Central memory CD8-positive, alpha-beta T cell (primary cell): ENCODE measurements at regions not wholly inside any gene's neighbourhood (a gene's known extent, or its start where the extent isn't known, plus 50 kb on each side); places are given as distances from the start of the nearest gene placed in this dataset.
"Not testable (repeated sequence)": the region's sequence is repeated elsewhere in the genome, so short reads cannot be mapped to it uniquely, and the experiment has no call there.

ENCODE experiments used
- ATAC-seq: fragments of 150-1000 bp; cut with Tn5 transposase; replicated peaks from 2 replicates; pipeline ENCODE4 v1.10.0; 2022; ENCODE audit warnings: mild to moderate bottlenecking, moderate FRiP score, moderate number of reproducible peaks; ENCODE audit not compliant: poor library complexity, severe bottlenecking; ENCODE audit errors: extremely low read depth
- DNase-seq, 2 donors: peaks; one replicate each; pipeline ENCODE4 v3.0.0; 2021; ENCODE audit warnings: low spot score in 2 of 2
- H3K27ac Mint-ChIP-seq: one replicate; pipeline ENCODE4 v1.8.0; 2022; ENCODE audit warnings: low read depth, mild to moderate bottlenecking, moderate library complexity, mixed read lengths
- H3K27me3 Mint-ChIP-seq: one replicate; pipeline ENCODE4 v1.8.0; 2022; ENCODE audit warnings: mixed read lengths
- H3K36me3 Mint-ChIP-seq: one replicate; pipeline ENCODE4 v1.8.0; 2022; ENCODE audit warnings: mild to moderate bottlenecking, moderate library complexity, mixed read lengths; ENCODE audit not compliant: insufficient read depth
- H3K4me1 Mint-ChIP-seq: one replicate; pipeline ENCODE4 v1.8.0; 2022; ENCODE audit warnings: mixed read lengths
- H3K4me3 Mint-ChIP-seq: one replicate; pipeline ENCODE4 v1.8.0; 2022; ENCODE audit warnings: mild to moderate bottlenecking, moderate library complexity, mixed read lengths
- H3K9me3 Mint-ChIP-seq: one replicate; pipeline ENCODE4 v1.8.0; 2022; ENCODE audit warnings: mixed read lengths

- Mint-ChIP-seq H3K36me3 (no peaks in the 10 kb centered on the region), H3K4me3 (no peak overlapping the region), H3K4me1 (no peaks in the 10 kb centered on the region), H3K9me3 (no peaks in the 10 kb centered on the region), H3K27me3 (peaks cover 11% of the 10 kb centered on the region), H3K27ac (no peak overlapping the region)
- ATAC-seq (no peak), DNase-seq (no peak)
Measured at GRCh38 chr10:115028419-115028818, 64.7 kb upstream of the ATRNL1 start.

- DNase-seq, result no peak
- no peaks in the 10 kb centered on the region for H3K9me3 Mint-ChIP-seq
- H3K4me1 Mint-ChIP-seq, result no peaks in the 10 kb centered on the region
- H3K36me3 Mint-ChIP-seq, result no peaks in the 10 kb centered on the region
- H3K27me3 Mint-ChIP-seq, result peaks cover 7% of the 10 kb centered on the region
- H3K4me3 Mint-ChIP-seq, result no peak overlapping the region
- ATAC-seq, result no peak
- no peak overlapping the region for H3K27ac Mint-ChIP-seq
Measured at GRCh38 chr10:115029452-115030375, 63.5 kb upstream of the ATRNL1 start.

GRCh38 chr10:115030483-115031200 lies 62.5 kb upstream of the ATRNL1 start:
- DNase-seq (no peak), ATAC-seq (no peak)
- no peaks in the 10 kb centered on the region for H3K9me3 Mint-ChIP-seq
- H3K36me3 Mint-ChIP-seq, result no peaks in the 10 kb centered on the region
- H3K27me3 Mint-ChIP-seq, result peaks cover 11% of the 10 kb centered on the region
- no peaks in the 10 kb centered on the region for H3K4me1 Mint-ChIP-seq
- no peak overlapping the region for H3K27ac Mint-ChIP-seq
- H3K4me3 Mint-ChIP-seq, result no peak overlapping the region

GRCh38 chr10:115033898-115034297 lies 59.3 kb upstream of the ATRNL1 start:
- no peak overlapping the region for H3K27ac Mint-ChIP-seq
- H3K4me1 Mint-ChIP-seq, result no peaks in the 10 kb centered on the region
- H3K27me3 Mint-ChIP-seq, result peaks cover 43% of the 10 kb centered on the region
- DNase-seq, result no peak
- no peak for ATAC-seq
- H3K36me3 Mint-ChIP-seq, result no peaks in the 10 kb centered on the region
- H3K4me3 Mint-ChIP-seq, result no peak overlapping the region
- peaks cover 5% of the 10 kb centered on the region for H3K9me3 Mint-ChIP-seq

GRCh38 chr10:115039781-115040180 lies 53.4 kb upstream of the ATRNL1 start:
- peaks cover 72% of the 10 kb centered on the region for H3K27me3 Mint-ChIP-seq
- not testable (repeated sequence) for H3K9me3 Mint-ChIP-seq, H3K36me3 Mint-ChIP-seq, ATAC-seq, DNase-seq, H3K4me1 Mint-ChIP-seq, H3K4me3 Mint-ChIP-seq, H3K27ac Mint-ChIP-seq
